ENCODE measurements at regions not wholly inside any gene's neighbourhood (a gene's known extent, or its start where the extent isn't known, plus 50 kb on each side); places are given as distances from the start of the nearest gene placed in this dataset.

DNA sequence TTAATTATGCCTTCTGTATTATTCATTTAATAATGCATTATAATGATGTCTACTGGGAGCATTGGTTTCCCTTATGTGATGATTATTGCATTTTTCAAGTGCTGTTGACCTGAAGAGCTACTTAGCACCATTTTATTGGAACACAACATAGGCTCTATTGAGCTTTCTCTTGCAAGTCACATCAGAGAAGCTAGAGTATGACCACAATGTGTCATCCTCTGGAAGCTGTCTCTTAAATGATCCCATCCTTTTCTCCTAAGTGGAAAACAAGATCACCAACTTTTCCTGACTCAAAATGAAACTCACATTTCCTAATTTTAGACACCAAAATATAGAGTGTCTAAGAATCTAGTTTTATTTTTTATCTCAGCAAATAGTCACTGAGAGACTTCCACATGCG, 1451.9 kb downstream of the PCDH7 start:
- TF ChIP-seq YY1 (IDR thresholded peaks at IDR 0.05; ENCODE audit: insufficient read depth, insufficient read length), result no peak
- TF ChIP-seq ZNF274 (IDR thresholded peaks at IDR 0.05; ENCODE audit: low read depth, low read length), result no peak
- TF ChIP-seq SUZ12 (IDR thresholded peaks at IDR 0.05; ENCODE audit: extremely low read depth, insufficient read depth, insufficient read length), result no peak

Measured in NT2/D1 (cell line).